ENCODE measurements at regions not wholly inside any gene's neighbourhood (a gene's known extent, or its start where the extent isn't known, plus 50 kb on each side); places are given as distances from the start of the nearest gene placed in this dataset.

DNA sequence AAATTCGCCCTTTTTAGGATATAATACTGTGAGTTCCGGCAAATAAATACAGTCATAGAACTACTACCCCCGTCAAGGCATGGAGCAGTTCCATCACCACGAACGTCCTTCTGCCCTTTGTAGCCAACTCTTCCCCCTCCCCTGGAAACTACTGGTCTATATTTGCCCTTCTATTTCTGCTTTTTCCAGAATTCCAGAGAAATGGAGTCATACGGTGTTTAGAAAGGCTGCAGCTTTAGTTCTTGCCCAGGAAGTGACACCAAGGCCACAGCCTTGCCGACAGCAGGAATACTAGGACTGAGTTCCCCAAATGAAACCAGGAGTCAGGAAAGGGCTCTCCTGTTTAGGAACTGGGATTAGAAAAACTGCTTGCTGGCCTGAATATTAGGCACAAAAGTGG is 291.2 kb downstream of the FAM43A start:
- CTCF ChIA-PET, result no interaction called here

GRCh38 chr3:194977356-194977755 is 291.7 kb downstream of the FAM43A start:
- Histone ChIP-seq H3K4me3 (ENCODE audit: low read depth, low read length, poor library complexity, severe bottlenecking) (no peak overlapping the region), H3K4me1 (ENCODE audit: insufficient read depth, low read length, poor library complexity, severe bottlenecking) (no peaks in the 10 kb centered on the region), H3K27me3 (replicated peaks; ENCODE audit: insufficient read depth, low read depth, low read length, poor library complexity) (no peaks in the 10 kb centered on the region), H3K9me3 (ENCODE audit: low read depth, low read length, poor library complexity, severe bottlenecking) (peaks cover 3% of the 10 kb centered on the region), H3K27ac (ENCODE audit: low read depth, low read length, poor library complexity, severe bottlenecking) (no peak overlapping the region), H3K36me3 (ENCODE audit: insufficient read depth, low read length, poor library complexity, severe bottlenecking) (no peaks in the 10 kb centered on the region)
- BruUV-seq (replicated peaks), result no TSS peak
- DNase-seq (ENCODE audit: low spot score), result no peak
- intact Hi-C loops (cut with micrococcal nuclease; ENCODE audit: unreplicated experiment), result no loop called here
- TF ChIP-seq EZH2 (IDR thresholded peaks at IDR 0.05; ENCODE audit: borderline replicate concordance, low read depth, low read length, poor library complexity, severe bottlenecking) (no peak), CTCF (conservative IDR thresholded peaks at IDR 0.05; ENCODE audit: low read depth, low read length) (no peak)
- ChIA-PET POLR2A (ENCODE audit: low non-redundant PET) (no interaction called here), CTCF (no interaction called here)

More for the DNA sequence above, 291.2 kb downstream of the FAM43A start:
- Histone ChIP-seq H3K9me3 (ENCODE audit: low read depth, low read length, poor library complexity, severe bottlenecking) (no peaks in the 10 kb centered on the region), H3K4me3 (ENCODE audit: low read depth, low read length, poor library complexity, severe bottlenecking) (no peak overlapping the region), H3K4me1 (ENCODE audit: insufficient read depth, low read length, poor library complexity, severe bottlenecking) (no peaks in the 10 kb centered on the region), H3K27me3 (replicated peaks; ENCODE audit: insufficient read depth, low read depth, low read length, poor library complexity) (no peaks in the 10 kb centered on the region), H3K27ac (ENCODE audit: low read depth, low read length, poor library complexity, severe bottlenecking) (no peak overlapping the region), H3K36me3 (ENCODE audit: insufficient read depth, low read length, poor library complexity, severe bottlenecking) (no peaks in the 10 kb centered on the region)
- TF ChIP-seq EZH2 (IDR thresholded peaks at IDR 0.05; ENCODE audit: borderline replicate concordance, low read depth, low read length, poor library complexity, severe bottlenecking), result no peak
- TF ChIP-seq CTCF (conservative IDR thresholded peaks at IDR 0.05; ENCODE audit: low read depth, low read length), result no peak
- no TSS peak for BruUV-seq (replicated peaks)
- DNase-seq (ENCODE audit: low spot score), result no peak
- intact Hi-C loops (cut with micrococcal nuclease; ENCODE audit: unreplicated experiment), result no loop called here
- POLR2A ChIA-PET (ENCODE audit: low non-redundant PET), result no interaction called here

- TF ChIP-seq EZH2 (IDR thresholded peaks at IDR 0.05; ENCODE audit: borderline replicate concordance, low read depth, low read length, poor library complexity, severe bottlenecking) (no peak), CTCF (conservative IDR thresholded peaks at IDR 0.05; ENCODE audit: low read depth, low read length) (no peak)
- DNase-seq (ENCODE audit: low spot score), result no peak
- CTCF ChIA-PET, result no interaction called here
- POLR2A ChIA-PET (ENCODE audit: low non-redundant PET), result no interaction called here
- H3K27me3 ChIP-seq (replicated peaks; ENCODE audit: insufficient read depth, low read depth, low read length, poor library complexity), result no peaks in the 10 kb centered on the region
- intact Hi-C loops (cut with micrococcal nuclease; ENCODE audit: unreplicated experiment), result no loop called here
- H3K36me3 ChIP-seq (ENCODE audit: insufficient read depth, low read length, poor library complexity, severe bottlenecking), result no peaks in the 10 kb centered on the region
- no peaks in the 10 kb centered on the region for H3K4me1 ChIP-seq (ENCODE audit: insufficient read depth, low read length, poor library complexity, severe bottlenecking)
- no peak overlapping the region for H3K27ac ChIP-seq (ENCODE audit: low read depth, low read length, poor library complexity, severe bottlenecking)
- H3K9me3 ChIP-seq (ENCODE audit: low read depth, low read length, poor library complexity, severe bottlenecking), result peaks cover 5% of the 10 kb centered on the region
- BruUV-seq (replicated peaks), result no TSS peak
- no peak overlapping the region for H3K4me3 ChIP-seq (ENCODE audit: low read depth, low read length, poor library complexity, severe bottlenecking)
Measured at GRCh38 chr3:194979173-194979572, 291.8 kb downstream of the XXYLT1 start.
